Epithelial cell of esophagus (primary cell): ENCODE measurements at regions not wholly inside any gene's neighbourhood (a gene's known extent, or its start where the extent isn't known, plus 50 kb on each side); places are given as distances from the start of the nearest gene placed in this dataset.
A peak's percentile ranks its signal among the peaks of the same experiment; 100 is the strongest.

Source experiments
- DNase-seq: peaks from one replicate; pipeline ENCODE4 v3.0.0; 2010; ENCODE audit warnings: low read depth
- H3K4me3 ChIP-seq: 2 replicates; pipeline ENCODE4 v1.5.1; 2011; ENCODE audit warnings: mild to moderate bottlenecking, low read length, control low read depth
- TF ChIP-seq, protein P1 (sequence below): IDR thresholded peaks from 2 replicates; pipeline ENCODE4 v1.5.1; 2011; ENCODE audit warnings: low read depth, mild to moderate bottlenecking, low read length, control low read depth, inconsistent platforms; ENCODE audit not compliant: insufficient read depth; ENCODE audit errors: missing control alignments

DNA sequence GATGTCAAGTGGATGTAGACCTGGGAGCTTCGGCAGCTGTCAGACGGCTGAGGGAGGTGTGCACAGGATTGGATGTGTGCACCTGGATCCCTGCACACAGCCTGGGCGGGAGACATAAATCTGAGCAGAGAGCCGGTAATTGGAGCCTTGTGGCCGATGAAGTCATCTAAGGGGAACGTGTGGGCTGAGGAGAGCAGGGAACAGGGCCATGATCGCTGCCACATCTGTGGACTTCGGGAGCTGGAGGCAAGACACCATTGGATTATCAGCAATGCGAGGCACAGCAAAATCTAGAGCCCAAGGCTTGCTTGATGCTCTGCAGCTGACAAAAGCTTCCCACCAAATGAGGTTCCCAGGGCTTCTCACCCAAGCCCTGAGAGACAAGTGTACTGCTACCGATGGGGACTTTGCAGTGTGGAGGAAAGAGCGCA lies 147.7 kb downstream of the PTPN20 start:
- TF ChIP-seq, protein P1, sequence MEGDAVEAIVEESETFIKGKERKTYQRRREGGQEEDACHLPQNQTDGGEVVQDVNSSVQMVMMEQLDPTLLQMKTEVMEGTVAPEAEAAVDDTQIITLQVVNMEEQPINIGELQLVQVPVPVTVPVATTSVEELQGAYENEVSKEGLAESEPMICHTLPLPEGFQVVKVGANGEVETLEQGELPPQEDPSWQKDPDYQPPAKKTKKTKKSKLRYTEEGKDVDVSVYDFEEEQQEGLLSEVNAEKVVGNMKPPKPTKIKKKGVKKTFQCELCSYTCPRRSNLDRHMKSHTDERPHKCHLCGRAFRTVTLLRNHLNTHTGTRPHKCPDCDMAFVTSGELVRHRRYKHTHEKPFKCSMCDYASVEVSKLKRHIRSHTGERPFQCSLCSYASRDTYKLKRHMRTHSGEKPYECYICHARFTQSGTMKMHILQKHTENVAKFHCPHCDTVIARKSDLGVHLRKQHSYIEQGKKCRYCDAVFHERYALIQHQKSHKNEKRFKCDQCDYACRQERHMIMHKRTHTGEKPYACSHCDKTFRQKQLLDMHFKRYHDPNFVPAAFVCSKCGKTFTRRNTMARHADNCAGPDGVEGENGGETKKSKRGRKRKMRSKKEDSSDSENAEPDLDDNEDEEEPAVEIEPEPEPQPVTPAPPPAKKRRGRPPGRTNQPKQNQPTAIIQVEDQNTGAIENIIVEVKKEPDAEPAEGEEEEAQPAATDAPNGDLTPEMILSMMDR: no peak
- H3K4me3 ChIP-seq: no peak overlapping the region
- DNase-seq: no peak

DNA sequence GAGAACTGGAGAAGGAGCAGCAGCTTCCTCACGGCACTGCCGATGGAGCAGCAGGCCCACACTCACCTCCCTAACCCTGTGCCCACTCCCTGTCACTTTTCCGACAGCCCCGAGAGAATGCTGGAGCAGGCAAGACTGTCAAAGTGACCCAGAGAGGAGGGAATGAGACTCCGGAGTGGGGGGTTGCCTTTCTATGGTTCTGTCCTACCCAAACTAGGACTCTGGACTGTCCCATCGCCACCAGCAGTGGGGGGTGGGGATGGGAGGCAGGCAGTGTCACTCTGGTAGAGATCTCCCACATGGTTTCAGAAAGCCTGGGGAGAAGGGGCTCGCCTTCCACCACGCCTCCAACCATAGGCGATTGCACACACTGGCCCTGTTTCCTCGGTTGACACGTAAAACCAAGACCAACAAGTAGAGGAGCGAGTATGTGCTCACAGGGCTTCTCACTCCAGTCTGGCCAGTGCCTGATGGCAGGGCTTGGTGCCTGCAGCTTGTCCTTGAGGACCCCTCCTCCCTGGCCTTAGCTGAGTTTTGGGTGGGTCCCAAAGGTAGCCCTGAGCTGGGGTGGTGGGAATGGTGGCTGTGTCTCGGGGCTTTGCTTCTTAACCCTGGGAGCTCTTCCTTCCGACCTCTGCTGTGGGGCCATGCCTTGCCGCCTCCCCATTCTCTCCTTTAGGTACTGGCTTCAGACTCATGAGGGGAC lies 148.5 kb downstream of the PTPN20 start:
- H3K4me3 ChIP-seq: no peak overlapping the region

DNA sequence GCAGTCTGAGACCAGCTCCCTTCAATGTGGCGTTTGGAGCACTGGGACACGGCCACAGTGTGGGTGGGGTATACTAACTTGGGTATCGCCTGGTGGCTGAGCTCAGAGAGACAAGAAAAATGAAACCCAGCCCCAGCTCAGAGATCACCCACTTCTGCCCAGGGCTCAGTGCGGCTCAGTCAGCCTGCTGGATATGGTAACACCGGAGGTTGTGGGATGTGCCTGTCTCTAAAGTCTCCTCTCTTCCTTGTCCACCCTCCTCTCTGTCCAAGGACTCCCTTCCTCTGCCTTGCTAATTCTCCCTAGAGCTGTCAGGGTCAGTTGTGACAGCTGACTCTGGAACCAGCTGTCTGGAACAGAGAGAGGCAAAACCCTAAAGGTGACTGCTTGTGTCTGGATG lies 149.1 kb downstream of the PTPN20 start:
- no peak overlapping the region for H3K4me3 ChIP-seq
- TF ChIP-seq, protein P1: no peak
- no peak for DNase-seq

More for the DNA sequence above, 148.5 kb downstream of the PTPN20 start:
- no peak for DNase-seq
- TF ChIP-seq, protein P1: no peak

DNA sequence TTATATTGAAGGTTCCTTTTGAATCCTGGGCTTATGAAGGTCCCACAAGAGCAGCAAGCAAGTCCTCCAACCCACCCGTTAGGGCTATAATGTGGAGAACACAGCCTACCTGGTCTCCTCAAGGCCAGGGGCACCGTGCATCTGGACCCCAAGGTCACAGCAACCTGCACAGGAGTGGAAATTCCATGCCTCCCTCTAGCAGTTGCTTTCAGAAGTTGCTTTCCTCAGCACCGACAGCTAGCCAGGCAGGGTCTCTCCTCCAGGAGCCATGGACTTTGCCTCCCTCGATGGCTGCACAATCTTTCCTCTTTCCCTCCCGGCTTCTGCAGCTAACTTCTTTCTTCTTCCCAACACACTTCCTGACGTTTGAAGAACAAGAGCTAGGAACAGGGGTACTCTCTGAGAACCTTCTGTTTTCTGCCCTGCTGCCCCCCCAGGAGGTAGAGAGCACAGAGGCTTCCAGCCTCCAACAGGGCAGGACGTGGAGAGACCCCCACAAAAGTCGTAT lies 149.8 kb downstream of the PTPN20 start:
- TF ChIP-seq, protein P1: no peak
- no peak overlapping the region for H3K4me3 ChIP-seq
- DNase-seq: no peak

DNA sequence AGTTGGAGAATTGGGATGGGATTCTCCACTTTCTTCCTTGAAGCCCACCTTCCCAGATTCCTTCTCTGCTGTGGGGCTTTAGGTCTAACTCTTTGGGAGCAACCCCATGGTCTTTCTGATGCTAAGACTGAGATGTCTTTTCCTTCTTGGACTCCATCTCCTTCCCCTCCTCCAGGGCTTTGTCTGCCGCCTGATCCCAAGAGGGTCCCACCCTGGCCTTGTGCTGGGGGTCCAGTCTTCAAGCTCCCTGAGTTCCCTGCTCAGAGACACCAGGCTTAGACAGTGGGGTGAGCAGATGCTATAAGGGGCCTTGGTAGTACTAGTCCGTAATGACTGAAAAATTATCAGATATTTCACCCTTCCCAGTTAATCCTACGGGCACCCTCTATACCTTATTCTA lies 150.5 kb downstream of the PTPN20 start:
- TF ChIP-seq, protein P1: no peak

DNA sequence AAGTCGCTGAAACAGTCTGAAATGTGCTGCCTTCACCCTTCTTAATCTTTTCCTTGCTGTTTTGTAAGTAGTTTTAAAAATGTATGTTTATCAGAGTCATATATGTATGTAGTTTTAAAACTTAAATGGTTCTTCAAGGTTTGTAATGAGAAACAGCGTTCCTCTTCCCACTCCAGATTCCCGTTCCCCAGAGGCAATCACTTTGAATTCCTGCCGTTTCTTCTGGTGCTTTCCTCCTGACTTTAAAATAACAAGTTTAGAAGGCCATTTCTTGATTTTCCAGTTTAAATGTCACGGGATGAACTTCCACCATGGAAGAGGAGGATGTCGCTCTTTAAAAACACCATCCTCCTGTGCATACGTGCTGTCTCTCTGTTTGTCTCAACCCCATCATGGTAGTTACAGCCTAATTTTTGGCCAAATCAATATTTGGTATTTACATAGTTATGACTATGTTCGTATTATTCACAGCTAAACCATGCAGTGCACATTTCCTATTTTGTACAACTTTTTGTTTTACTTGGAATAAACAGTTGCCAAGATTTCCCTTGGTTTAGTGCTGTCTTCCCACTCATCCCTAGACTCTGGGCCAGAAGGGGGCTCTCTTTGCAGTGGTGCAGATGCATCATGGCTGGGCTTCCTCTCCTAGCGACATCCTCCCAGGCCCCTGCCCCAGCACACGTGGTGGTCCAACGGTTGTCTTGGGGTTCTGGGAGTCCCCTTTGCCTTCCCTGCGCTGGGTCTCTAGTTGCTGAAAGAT lies 151.4 kb downstream of the PTPN20 start:
- no peak overlapping the region for H3K4me3 ChIP-seq
- no peak for DNase-seq
- TF ChIP-seq, protein P1: peak; percentile 7

More for the DNA sequence above, 150.5 kb downstream of the PTPN20 start:
- no peak overlapping the region for H3K4me3 ChIP-seq
- DNase-seq: no peak
